Gastrocnemius medialis (tissue), 4 donors: ENCODE measurements at regions not wholly inside any gene's neighbourhood (a gene's known extent, or its start where the extent isn't known, plus 50 kb on each side); places are given as distances from the start of the nearest gene placed in this dataset.

Source experiments
- POLR2A ChIP-seq, 2 donors: fragments of 450-650 bp; IDR thresholded peaks; one replicate each; pipeline ENCODE4 v1.6.1; 2017; ENCODE audit warnings: antibody characterized with exemption in 2 of 2, mild to moderate bottlenecking in 2 of 2, moderate library complexity in 2 of 2
- TF ChIP-seq, protein P1 (sequence below), 5 experiments: fragments of 450-650 bp in 3 of 5; fragments of 200-600 bp in 2 of 5; sonication (generic) in 2 of 5; IDR thresholded peaks in 4 of 5; conservative IDR thresholded peaks in 1 of 5; 1 replicate in 4 of 5; 2 replicates in 1 of 5; pipeline ENCODE4 v1.5.1; 2016 to 2019; ENCODE audit warnings: antibody characterized with exemption in 5 of 5, mild to moderate bottlenecking in 3 of 5, moderate library complexity in 3 of 5

- TF ChIP-seq, protein P1, sequence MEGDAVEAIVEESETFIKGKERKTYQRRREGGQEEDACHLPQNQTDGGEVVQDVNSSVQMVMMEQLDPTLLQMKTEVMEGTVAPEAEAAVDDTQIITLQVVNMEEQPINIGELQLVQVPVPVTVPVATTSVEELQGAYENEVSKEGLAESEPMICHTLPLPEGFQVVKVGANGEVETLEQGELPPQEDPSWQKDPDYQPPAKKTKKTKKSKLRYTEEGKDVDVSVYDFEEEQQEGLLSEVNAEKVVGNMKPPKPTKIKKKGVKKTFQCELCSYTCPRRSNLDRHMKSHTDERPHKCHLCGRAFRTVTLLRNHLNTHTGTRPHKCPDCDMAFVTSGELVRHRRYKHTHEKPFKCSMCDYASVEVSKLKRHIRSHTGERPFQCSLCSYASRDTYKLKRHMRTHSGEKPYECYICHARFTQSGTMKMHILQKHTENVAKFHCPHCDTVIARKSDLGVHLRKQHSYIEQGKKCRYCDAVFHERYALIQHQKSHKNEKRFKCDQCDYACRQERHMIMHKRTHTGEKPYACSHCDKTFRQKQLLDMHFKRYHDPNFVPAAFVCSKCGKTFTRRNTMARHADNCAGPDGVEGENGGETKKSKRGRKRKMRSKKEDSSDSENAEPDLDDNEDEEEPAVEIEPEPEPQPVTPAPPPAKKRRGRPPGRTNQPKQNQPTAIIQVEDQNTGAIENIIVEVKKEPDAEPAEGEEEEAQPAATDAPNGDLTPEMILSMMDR (IDR thresholded peaks at IDR 0.05 in 4 of 5, conservative IDR thresholded peaks at IDR 0.05 in 1 of 5), result no peak
- no peak for TF ChIP-seq POLR2A (IDR thresholded peaks at IDR 0.05)
Measured at GRCh38 chr4:175971388-175972179, 94.1 kb upstream of the WDR17 start.
